ENCODE measurements at regions not wholly inside any gene's neighbourhood (a gene's known extent, or its start where the extent isn't known, plus 50 kb on each side); places are given as distances from the start of the nearest gene placed in this dataset.

DNA sequence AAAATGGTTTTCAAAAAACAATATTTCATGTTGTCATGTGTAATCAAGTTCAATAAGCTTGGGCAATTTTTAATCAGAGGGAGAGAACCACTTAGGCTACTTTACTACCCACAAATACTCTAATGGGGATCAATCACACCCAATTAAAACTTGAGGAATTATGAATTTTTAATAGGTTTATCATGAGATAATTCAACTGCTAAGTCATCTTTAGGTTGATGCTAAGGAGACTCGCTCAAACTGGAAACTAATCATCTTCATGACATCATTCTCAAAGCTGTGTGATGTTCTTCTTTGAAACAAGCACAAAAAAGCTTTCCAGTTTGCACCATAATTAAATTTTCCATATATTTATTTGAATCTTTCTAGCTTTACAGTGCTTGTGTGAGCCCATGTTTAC, 867.5 kb downstream of the MAT2B start:
- H2AFZ ChIP-seq (ENCODE audit: low read length): no peak overlapping the region
- TF ChIP-seq, protein P1, sequence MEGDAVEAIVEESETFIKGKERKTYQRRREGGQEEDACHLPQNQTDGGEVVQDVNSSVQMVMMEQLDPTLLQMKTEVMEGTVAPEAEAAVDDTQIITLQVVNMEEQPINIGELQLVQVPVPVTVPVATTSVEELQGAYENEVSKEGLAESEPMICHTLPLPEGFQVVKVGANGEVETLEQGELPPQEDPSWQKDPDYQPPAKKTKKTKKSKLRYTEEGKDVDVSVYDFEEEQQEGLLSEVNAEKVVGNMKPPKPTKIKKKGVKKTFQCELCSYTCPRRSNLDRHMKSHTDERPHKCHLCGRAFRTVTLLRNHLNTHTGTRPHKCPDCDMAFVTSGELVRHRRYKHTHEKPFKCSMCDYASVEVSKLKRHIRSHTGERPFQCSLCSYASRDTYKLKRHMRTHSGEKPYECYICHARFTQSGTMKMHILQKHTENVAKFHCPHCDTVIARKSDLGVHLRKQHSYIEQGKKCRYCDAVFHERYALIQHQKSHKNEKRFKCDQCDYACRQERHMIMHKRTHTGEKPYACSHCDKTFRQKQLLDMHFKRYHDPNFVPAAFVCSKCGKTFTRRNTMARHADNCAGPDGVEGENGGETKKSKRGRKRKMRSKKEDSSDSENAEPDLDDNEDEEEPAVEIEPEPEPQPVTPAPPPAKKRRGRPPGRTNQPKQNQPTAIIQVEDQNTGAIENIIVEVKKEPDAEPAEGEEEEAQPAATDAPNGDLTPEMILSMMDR (IDR thresholded peaks at IDR 0.05; ENCODE audit: low read length): no peak
- no peak for TF ChIP-seq EZH2 (IDR thresholded peaks at IDR 0.05; ENCODE audit: borderline replicate concordance, low read length)
- no peaks in the 10 kb centered on the region for H3K27me3 ChIP-seq (ENCODE audit: insufficient read depth, low read length)
- no peaks in the 10 kb centered on the region for H3K9me2 ChIP-seq (ENCODE audit: low read depth, low read length)
- no peaks in the 10 kb centered on the region for H3K9me3 ChIP-seq (ENCODE audit: low read length)
- no peak overlapping the region for H3K4me3 ChIP-seq (ENCODE audit: low read depth, low read length, poor library complexity, severe bottlenecking)
- H3K36me3 ChIP-seq (ENCODE audit: insufficient read depth, low read length): no peaks in the 10 kb centered on the region
- no peaks in the 10 kb centered on the region for H3K79me2 ChIP-seq (ENCODE audit: insufficient read depth, low read length)
- H3K4me1 ChIP-seq (ENCODE audit: insufficient read depth, low read length, severe bottlenecking): no peaks in the 10 kb centered on the region
- H3K27ac ChIP-seq (ENCODE audit: low read depth, low read length, poor library complexity, severe bottlenecking): no peak overlapping the region
- H3F3A ChIP-seq (ENCODE audit: insufficient read depth, low read length): no peaks in the 10 kb centered on the region; the same call in 1 of the 2 replicates
- H3K9ac ChIP-seq (ENCODE audit: low read length): no peak overlapping the region
- H4K20me1 ChIP-seq (ENCODE audit: insufficient read depth, low read length): no peaks in the 10 kb centered on the region
- H3K4me2 ChIP-seq (ENCODE audit: low read length): no peak overlapping the region

DNA sequence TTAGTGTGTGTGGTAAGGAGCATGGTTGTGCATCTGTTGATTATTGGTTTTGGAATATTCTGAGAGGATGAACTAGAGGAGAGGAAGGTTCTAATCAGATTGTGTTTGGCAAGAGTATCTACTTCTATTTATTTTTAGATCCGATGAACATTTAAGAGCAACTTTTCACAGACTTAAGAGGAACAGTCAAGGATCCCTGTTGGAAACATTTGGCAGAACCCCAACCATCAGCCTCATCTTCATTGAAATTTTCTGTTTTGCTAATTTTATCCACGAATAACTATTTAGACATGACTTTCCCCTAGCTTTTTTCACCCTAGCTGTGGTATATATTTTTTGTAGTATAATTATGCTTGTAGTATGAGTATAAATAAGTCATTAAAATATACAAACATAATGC, 868.5 kb downstream of the MAT2B start:
- Histone ChIP-seq H3K4me1 (ENCODE audit: insufficient read depth, low read length, severe bottlenecking) (no peaks in the 10 kb centered on the region), H3K9me2 (ENCODE audit: low read depth, low read length) (no peaks in the 10 kb centered on the region), H3K4me2 (ENCODE audit: low read length) (no peak overlapping the region), H3K27me3 (ENCODE audit: insufficient read depth, low read length) (no peaks in the 10 kb centered on the region), H3K9me3 (ENCODE audit: low read length) (no peaks in the 10 kb centered on the region), H2AFZ (ENCODE audit: low read length) (no peak overlapping the region), H3K9ac (ENCODE audit: low read length) (no peak overlapping the region), H3K36me3 (ENCODE audit: insufficient read depth, low read length) (no peaks in the 10 kb centered on the region), H4K20me1 (ENCODE audit: insufficient read depth, low read length) (no peaks in the 10 kb centered on the region), H3K27ac (ENCODE audit: low read depth, low read length, poor library complexity, severe bottlenecking) (no peak overlapping the region), H3K79me2 (ENCODE audit: insufficient read depth, low read length) (no peaks in the 10 kb centered on the region), H3F3A (ENCODE audit: insufficient read depth, low read length) (no peaks in the 10 kb centered on the region; the same call in 1 of the 2 replicates), H3K4me3 (ENCODE audit: low read depth, low read length, poor library complexity, severe bottlenecking) (no peak overlapping the region)
- TF ChIP-seq, protein P1 (IDR thresholded peaks at IDR 0.05; ENCODE audit: low read length): no peak
- TF ChIP-seq EZH2 (IDR thresholded peaks at IDR 0.05; ENCODE audit: borderline replicate concordance, low read length): no peak

DNA sequence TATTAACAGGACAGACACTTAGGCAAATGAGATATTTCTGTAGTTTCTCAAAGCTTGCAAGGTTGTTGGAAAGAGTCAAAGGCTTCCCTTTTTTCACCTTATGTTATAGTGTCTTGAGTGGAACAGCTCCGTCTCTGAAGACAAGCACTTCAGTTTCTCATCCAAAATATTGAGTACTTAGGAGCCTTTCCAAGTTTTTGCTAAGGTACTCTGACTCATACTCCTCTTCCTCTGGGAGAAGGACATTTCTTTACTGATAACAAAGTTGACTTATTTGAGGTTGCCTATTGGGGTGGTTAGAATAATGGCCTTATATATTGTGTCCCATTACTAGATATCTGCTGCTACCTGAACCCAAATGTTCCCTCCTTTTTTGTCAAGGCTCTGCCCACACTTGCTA, 869.6 kb downstream of the MAT2B start:
- Histone ChIP-seq H4K20me1 (ENCODE audit: insufficient read depth, low read length) (no peaks in the 10 kb centered on the region), H3K36me3 (ENCODE audit: insufficient read depth, low read length) (no peaks in the 10 kb centered on the region), H3K9ac (ENCODE audit: low read length) (no peak overlapping the region), H3K79me2 (ENCODE audit: insufficient read depth, low read length) (no peaks in the 10 kb centered on the region), H3K4me1 (ENCODE audit: insufficient read depth, low read length, severe bottlenecking) (no peaks in the 10 kb centered on the region), H3K4me3 (ENCODE audit: low read depth, low read length, poor library complexity, severe bottlenecking) (no peak overlapping the region), H3K9me3 (ENCODE audit: low read length) (0 out of 2 replicates have a peak, but pooled peaks cover 3% of the 10 kb centered on the region), H3K27me3 (ENCODE audit: insufficient read depth, low read length) (no peaks in the 10 kb centered on the region), H3K27ac (ENCODE audit: low read depth, low read length, poor library complexity, severe bottlenecking) (no peak overlapping the region), H3K9me2 (ENCODE audit: low read depth, low read length) (no peaks in the 10 kb centered on the region), H3K4me2 (ENCODE audit: low read length) (no peak overlapping the region), H3F3A (ENCODE audit: insufficient read depth, low read length) (no peaks in the 10 kb centered on the region; the same call in 1 of the 2 replicates), H2AFZ (ENCODE audit: low read length) (no peak overlapping the region)
- TF ChIP-seq, protein P1 (IDR thresholded peaks at IDR 0.05; ENCODE audit: low read length): no peak
- no peak for TF ChIP-seq EZH2 (IDR thresholded peaks at IDR 0.05; ENCODE audit: borderline replicate concordance, low read length)
